Smooth muscle cell (in vitro differentiated cells): ENCODE measurements at regions not wholly inside any gene's neighbourhood (a gene's known extent, or its start where the extent isn't known, plus 50 kb on each side); places are given as distances from the start of the nearest gene placed in this dataset.

Source experiments
- DNase-seq: peaks from one replicate; lab custom pipeline; 2025; ENCODE audit not compliant: unreplicated experiment; lab: John Stamatoyannopoulos, UW
- H2AFZ ChIP-seq: fragments of 200-600 bp; sonication (generic); 2 replicates; pipeline ENCODE4 v1.6.0; 2016; ENCODE audit warnings: antibody characterized with exemption, low read depth, mild to moderate bottlenecking
- H3F3A ChIP-seq: fragments of 200-600 bp; sonication (generic); 2 replicates; pipeline ENCODE4 v1.6.0; 2017; ENCODE audit warnings: antibody characterized with exemption, low read depth
- H3K27ac ChIP-seq: fragments of 200-600 bp; sonication (generic); 2 replicates; pipeline ENCODE4 v1.5.1; 2016; ENCODE audit warnings: low read depth, mild to moderate bottlenecking
- H3K27me3 ChIP-seq: fragments of 200-600 bp; sonication (generic); 2 replicates; pipeline ENCODE4 v1.6.1; 2016; ENCODE audit warnings: low read depth, mild to moderate bottlenecking
- H3K36me3 ChIP-seq: fragments of 200-600 bp; sonication (generic); 2 replicates; pipeline ENCODE4 v1.5.1; 2016; ENCODE audit warnings: low read depth
- H3K4me1 ChIP-seq: fragments of 200-600 bp; sonication (generic); 2 replicates; pipeline ENCODE4 v1.5.1; 2016; ENCODE audit warnings: low read depth
- H3K4me2 ChIP-seq: fragments of 200-600 bp; sonication (generic); 2 replicates; pipeline ENCODE4 v1.6.0; 2016; ENCODE audit warnings: mild to moderate bottlenecking
- H3K4me3 ChIP-seq: fragments of 200-600 bp; sonication (generic); 2 replicates; pipeline ENCODE4 v1.5.1; 2016; ENCODE audit warnings: mild to moderate bottlenecking
- H3K79me2 ChIP-seq: fragments of 200-600 bp; sonication (generic); 2 replicates; pipeline ENCODE4 v1.6.0; 2016; ENCODE audit warnings: low read depth, mild to moderate bottlenecking
- H3K9ac ChIP-seq: fragments of 200-600 bp; sonication (generic); 2 replicates; pipeline ENCODE4 v1.6.0; 2016; ENCODE audit warnings: low read depth
- H3K9me3 ChIP-seq: fragments of 200-600 bp; sonication (generic); replicated peaks from 2 replicates; pipeline ENCODE4 v1.5.1; 2016; ENCODE audit warnings: low read depth
- H4K20me1 ChIP-seq: fragments of 200-600 bp; sonication (generic); 2 replicates; pipeline ENCODE4 v1.6.0; 2016; ENCODE audit warnings: low read depth
- CTCF ChIP-seq: fragments of 200-600 bp; sonication (generic); IDR thresholded peaks from 2 replicates; pipeline ENCODE4 v1.5.1; 2017; ENCODE audit warnings: borderline replicate concordance, mild to moderate bottlenecking, antibody characterized with exemption; ENCODE audit not compliant: insufficient read depth, poor library complexity, severe bottlenecking
- WGBS: methylation state at CpG from one replicate; pipeline ENCODE4 v1.1.7; 2016; ENCODE audit warnings: low lambda C conversion rate; 5-methylcytosine and 5-hydroxymethylcytosine counted together

- H3K79me2 ChIP-seq, result no peaks in the 10 kb centered on the region
- no peaks in the 10 kb centered on the region for H3F3A ChIP-seq
- no peak for DNase-seq
- H2AFZ ChIP-seq, result no peak overlapping the region
- WGBS, result 69% methylated on average over 1 of the region's 1 CpG
- no peak overlapping the region for H3K9ac ChIP-seq
- no peak overlapping the region for H3K4me2 ChIP-seq
- H3K27me3 ChIP-seq, result no peaks in the 10 kb centered on the region
- H4K20me1 ChIP-seq, result no peaks in the 10 kb centered on the region
- no peaks in the 10 kb centered on the region for H3K9me3 ChIP-seq
- H3K36me3 ChIP-seq, result no peaks in the 10 kb centered on the region
- TF ChIP-seq CTCF, result no peak
- H3K4me1 ChIP-seq, result no peaks in the 10 kb centered on the region
- H3K4me3 ChIP-seq, result no peak overlapping the region
- H3K27ac ChIP-seq, result peak overlapping the region; percentile 34
Measured at GRCh38 chr2:78907089-78907488, 118.4 kb upstream of the REG3G start.

- H3K36me3 ChIP-seq, result no peaks in the 10 kb centered on the region
- no peak overlapping the region for H3K4me2 ChIP-seq
- H3K27ac ChIP-seq, result no peak overlapping the region
- WGBS, result 82% methylated on average over 4 of the region's 4 CpGs
- H3F3A ChIP-seq, result no peaks in the 10 kb centered on the region
- no peak overlapping the region for H3K4me3 ChIP-seq
- no peaks in the 10 kb centered on the region for H3K4me1 ChIP-seq
- H2AFZ ChIP-seq, result peak overlapping the region; percentile 15
- no peak for TF ChIP-seq CTCF
- H3K79me2 ChIP-seq, result no peaks in the 10 kb centered on the region
- no peaks in the 10 kb centered on the region for H4K20me1 ChIP-seq
- no peaks in the 10 kb centered on the region for H3K9me3 ChIP-seq
- no peak overlapping the region for H3K9ac ChIP-seq
- no peaks in the 10 kb centered on the region for H3K27me3 ChIP-seq
- no peak for DNase-seq
Measured at GRCh38 chr2:78908973-78909372, 116.5 kb upstream of the REG3G start.

GRCh38 chr2:78910376-78910775 is 115.1 kb upstream of the REG3G start:
- Histone ChIP-seq H3K36me3 (no peaks in the 10 kb centered on the region), H3K27ac (no peak overlapping the region), H3K79me2 (no peaks in the 10 kb centered on the region), H3F3A (no peaks in the 10 kb centered on the region), H3K4me2 (no peak overlapping the region), H3K27me3 (no peaks in the 10 kb centered on the region), H3K4me3 (no peak overlapping the region), H3K9ac (no peak overlapping the region), H3K4me1 (no peaks in the 10 kb centered on the region), H3K9me3 (no peaks in the 10 kb centered on the region), H2AFZ (peak overlapping the region; percentile 2), H4K20me1 (no peaks in the 10 kb centered on the region)
- TF ChIP-seq CTCF, result no peak
- DNase-seq, result no peak
- WGBS, result 68% methylated on average over 3 of the region's 3 CpGs

- H2AFZ ChIP-seq, result no peak overlapping the region
- H3K4me2 ChIP-seq, result no peak overlapping the region
- no peaks in the 10 kb centered on the region for H3K4me1 ChIP-seq
- TF ChIP-seq CTCF, result no peak
- no peaks in the 10 kb centered on the region for H3K79me2 ChIP-seq
- no peak for DNase-seq
- H4K20me1 ChIP-seq, result no peaks in the 10 kb centered on the region
- H3K9me3 ChIP-seq, result no peaks in the 10 kb centered on the region
- no peaks in the 10 kb centered on the region for H3F3A ChIP-seq
- H3K9ac ChIP-seq, result no peak overlapping the region
- H3K36me3 ChIP-seq, result no peaks in the 10 kb centered on the region
- no peak overlapping the region for H3K27ac ChIP-seq
- H3K27me3 ChIP-seq, result no peaks in the 10 kb centered on the region
- no peak overlapping the region for H3K4me3 ChIP-seq
- 22% methylated on average over 1 of the region's 1 CpG for WGBS
Measured at GRCh38 chr2:78913257-78913656, 112.2 kb upstream of the REG3G start.
